A549 (cell line): ENCODE measurements at regions not wholly inside any gene's neighbourhood (a gene's known extent, or its start where the extent isn't known, plus 50 kb on each side); places are given as distances from the start of the nearest gene placed in this dataset.

Source experiments
- CEBPB ChIP-seq, 2 experiments: fragments of >200 bp in 1 of 2; sonication (Bioruptor Twin) in 1 of 2; formaldehyde crosslinking in 1 of 2; IDR thresholded peaks; 2 replicates each; pipeline ENCODE4 v1.6.1; 2012 to 2016
- CHD2 ChIP-seq: fragments of 150-350 bp; IDR thresholded peaks from 2 replicates; pipeline ENCODE4 v1.6.1; 2014; ENCODE audit warnings: low read length; ENCODE audit not compliant: partially characterized antibody
- ESRRA ChIP-seq: fragments of 150-350 bp; IDR thresholded peaks from 2 replicates; pipeline ENCODE4 v1.6.1; 2014; ENCODE audit warnings: mild to moderate bottlenecking, low read length, borderline replicate concordance
- FOSB ChIP-seq: fragments of 250-450 bp; sonication (Bioruptor Pico); IDR thresholded peaks from 2 replicates; pipeline ENCODE4 v1.5.0; 2020; ENCODE audit warnings: mild to moderate bottlenecking, moderate library complexity
- GATA3 ChIP-seq: IDR thresholded peaks from 2 replicates; pipeline ENCODE4 v1.6.1; 2012; ENCODE audit warnings: borderline replicate concordance
- JUN ChIP-seq, 2 experiments: fragments of >200 bp; sonication (Bioruptor Twin); formaldehyde crosslinking; IDR thresholded peaks; 2 replicates in 1 of 2; 3 replicates in 1 of 2; pipeline ENCODE4 v1.6.1; 2016 to 2017
- KDM5A ChIP-seq: fragments of 200-600 bp; sonication (generic); IDR thresholded peaks from 2 replicates; pipeline ENCODE4 v1.6.1; 2016; ENCODE audit warnings: antibody characterized with exemption, mild to moderate bottlenecking
- NFE2L2 ChIP-seq: fragments of 150-350 bp; conservative IDR thresholded peaks from 2 replicates; pipeline ENCODE4 v1.6.1; 2014; ENCODE audit warnings: low read length
- ZC3H11A ChIP-seq: fragments of 450-650 bp; IDR thresholded peaks from 2 replicates; pipeline ENCODE4 v1.6.1; 2014; ENCODE audit warnings: antibody characterized with exemption, mild to moderate bottlenecking
- TF ChIP-seq, protein P1 (sequence below): fragments of >200 bp; sonication (Bioruptor Twin); formaldehyde crosslinking; IDR thresholded peaks from 3 replicates; pipeline ENCODE4 v1.5.1; 2016

DNA sequence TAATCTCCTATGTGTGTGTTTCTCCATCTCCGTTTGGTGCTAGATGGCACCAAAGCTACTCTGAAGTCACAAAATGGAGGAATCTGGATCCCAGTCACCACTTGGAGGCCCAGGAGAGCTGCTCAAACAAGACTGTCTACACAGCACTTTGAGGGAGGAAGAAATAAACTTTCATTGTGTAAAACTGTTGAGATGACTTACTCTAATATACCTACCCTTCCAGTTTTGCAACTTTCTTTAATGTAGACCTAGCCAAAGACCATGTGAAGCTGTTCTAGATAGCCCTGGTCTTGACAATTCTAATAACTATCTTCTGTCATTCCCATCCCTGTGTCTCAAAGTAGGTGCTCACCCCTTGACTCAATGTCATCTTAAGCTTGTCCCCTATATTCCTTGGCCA, 52.8 kb upstream of the TAB3 start:
- TF ChIP-seq, protein P1, sequence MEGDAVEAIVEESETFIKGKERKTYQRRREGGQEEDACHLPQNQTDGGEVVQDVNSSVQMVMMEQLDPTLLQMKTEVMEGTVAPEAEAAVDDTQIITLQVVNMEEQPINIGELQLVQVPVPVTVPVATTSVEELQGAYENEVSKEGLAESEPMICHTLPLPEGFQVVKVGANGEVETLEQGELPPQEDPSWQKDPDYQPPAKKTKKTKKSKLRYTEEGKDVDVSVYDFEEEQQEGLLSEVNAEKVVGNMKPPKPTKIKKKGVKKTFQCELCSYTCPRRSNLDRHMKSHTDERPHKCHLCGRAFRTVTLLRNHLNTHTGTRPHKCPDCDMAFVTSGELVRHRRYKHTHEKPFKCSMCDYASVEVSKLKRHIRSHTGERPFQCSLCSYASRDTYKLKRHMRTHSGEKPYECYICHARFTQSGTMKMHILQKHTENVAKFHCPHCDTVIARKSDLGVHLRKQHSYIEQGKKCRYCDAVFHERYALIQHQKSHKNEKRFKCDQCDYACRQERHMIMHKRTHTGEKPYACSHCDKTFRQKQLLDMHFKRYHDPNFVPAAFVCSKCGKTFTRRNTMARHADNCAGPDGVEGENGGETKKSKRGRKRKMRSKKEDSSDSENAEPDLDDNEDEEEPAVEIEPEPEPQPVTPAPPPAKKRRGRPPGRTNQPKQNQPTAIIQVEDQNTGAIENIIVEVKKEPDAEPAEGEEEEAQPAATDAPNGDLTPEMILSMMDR, result no peak
- TF ChIP-seq KDM5A, result no peak
- no peak for TF ChIP-seq GATA3
- no peak for TF ChIP-seq CHD2
- no peak for TF ChIP-seq ZC3H11A
- TF ChIP-seq FOSB (CRISPR knock-in tag), result no peak
- no peak for TF ChIP-seq JUN (IDR thresholded peaks at IDR 0.05)
- no peak for TF ChIP-seq NFE2L2
- no peak for TF ChIP-seq CEBPB (IDR thresholded peaks at IDR 0.05)
- TF ChIP-seq ESRRA, result no peak
